NCI-H524 treated with DMSO at 0.1 percent for 48 hours (cell line): ENCODE measurements at regions not wholly inside any gene's neighbourhood (a gene's known extent, or its start where the extent isn't known, plus 50 kb on each side); places are given as distances from the start of the nearest gene placed in this dataset.

ENCODE experiments used
- DNase-seq: peaks from one replicate; lab custom pipeline; 2025; lab: John Stamatoyannopoulos, UW

DNA sequence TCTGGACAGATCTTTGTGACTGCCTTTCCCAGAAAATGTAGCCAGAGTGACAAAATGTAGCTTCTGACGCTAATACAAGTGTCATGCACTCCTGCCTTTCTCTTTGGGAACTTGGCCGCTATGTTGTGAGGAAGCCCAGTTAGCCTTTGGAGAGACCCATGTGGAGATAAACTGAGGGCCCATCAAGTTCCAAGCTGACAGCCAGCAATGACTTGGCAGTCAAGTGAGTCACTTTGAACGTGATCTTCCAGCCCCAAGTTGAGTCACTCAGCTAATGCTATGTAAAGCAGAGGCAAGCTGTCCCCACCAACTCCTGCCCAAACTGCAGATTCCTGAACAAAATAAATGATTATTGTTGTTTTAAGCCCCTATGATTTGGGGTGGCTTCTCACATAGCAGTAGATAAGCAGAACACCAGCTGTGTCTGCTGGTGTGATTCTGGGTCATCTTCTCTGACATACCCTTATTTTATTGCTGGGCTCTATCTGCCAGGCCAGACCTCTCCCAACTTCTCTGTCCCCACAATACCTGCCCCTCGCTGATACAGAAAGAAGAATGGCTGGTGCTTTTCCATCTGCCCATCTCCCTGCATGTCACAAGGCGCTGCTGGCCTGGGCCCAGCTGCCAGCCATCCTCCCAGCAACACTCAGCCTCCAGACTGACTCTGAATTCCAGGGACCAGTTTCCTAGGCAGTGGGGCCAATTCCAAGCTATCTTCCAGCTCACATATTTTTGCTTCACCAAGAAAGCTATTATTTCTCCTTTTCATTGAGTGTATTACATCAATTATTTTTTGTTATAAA, 274.8 kb downstream of the LRFN2 start:
- DNase-seq, result no peak

DNA sequence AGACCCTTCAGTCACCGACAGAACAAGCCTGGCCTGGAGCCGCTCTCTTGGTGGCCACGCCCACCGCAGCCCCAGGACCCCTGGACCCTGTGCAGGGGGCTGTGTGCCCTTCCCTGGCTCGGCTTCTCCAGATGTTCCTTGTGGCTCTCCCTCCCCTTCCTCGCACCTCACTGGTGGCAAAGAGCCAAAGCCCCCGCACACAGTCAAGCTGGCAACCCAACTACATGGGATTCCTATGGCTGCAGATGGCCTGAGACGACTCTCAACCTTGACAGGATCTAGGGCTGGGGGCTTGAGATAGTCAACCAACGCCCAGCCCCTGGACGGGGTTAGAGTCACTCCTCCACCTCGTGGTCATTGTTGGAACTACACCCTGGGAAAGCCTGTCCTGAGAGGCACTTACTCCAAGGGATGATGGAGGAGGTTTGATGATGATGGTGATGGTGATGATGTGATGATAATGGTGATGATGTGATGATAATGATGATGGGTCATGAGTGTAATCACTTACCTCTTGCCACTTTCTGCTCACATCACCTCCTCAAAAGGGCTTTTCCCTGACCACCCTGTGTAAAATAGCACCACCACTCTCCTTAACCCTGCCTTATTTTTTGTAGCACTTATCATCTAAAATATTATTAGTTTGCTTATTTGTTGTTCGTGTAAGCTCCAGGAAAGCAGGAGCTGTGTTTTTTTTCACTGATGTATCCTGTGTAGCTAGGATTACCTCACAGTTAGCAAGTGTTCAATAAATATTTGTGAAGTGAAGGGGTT, 278.4 kb downstream of the LRFN2 start:
- peak; percentile 69 for DNase-seq

DNA sequence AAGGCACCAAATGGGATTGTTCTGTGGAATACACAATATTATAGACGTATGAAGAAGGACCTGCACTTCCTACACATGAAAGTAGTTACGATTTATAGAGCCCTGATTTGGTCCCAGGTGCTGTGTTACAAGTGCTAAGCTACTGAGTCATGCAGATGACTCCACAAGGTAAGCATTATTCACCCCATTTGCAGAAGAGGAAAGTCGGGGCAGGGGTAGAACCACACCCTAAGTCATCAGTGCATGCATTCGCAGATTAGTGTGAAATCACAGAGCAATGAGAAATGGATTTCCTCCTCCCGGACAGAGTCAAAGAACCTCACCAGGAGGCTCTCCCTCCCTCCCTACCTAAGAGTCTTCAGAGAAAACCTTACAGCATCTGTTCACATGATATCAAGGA, 279.5 kb downstream of the LRFN2 start:
- DNase-seq, result peak; percentile 71

DNA sequence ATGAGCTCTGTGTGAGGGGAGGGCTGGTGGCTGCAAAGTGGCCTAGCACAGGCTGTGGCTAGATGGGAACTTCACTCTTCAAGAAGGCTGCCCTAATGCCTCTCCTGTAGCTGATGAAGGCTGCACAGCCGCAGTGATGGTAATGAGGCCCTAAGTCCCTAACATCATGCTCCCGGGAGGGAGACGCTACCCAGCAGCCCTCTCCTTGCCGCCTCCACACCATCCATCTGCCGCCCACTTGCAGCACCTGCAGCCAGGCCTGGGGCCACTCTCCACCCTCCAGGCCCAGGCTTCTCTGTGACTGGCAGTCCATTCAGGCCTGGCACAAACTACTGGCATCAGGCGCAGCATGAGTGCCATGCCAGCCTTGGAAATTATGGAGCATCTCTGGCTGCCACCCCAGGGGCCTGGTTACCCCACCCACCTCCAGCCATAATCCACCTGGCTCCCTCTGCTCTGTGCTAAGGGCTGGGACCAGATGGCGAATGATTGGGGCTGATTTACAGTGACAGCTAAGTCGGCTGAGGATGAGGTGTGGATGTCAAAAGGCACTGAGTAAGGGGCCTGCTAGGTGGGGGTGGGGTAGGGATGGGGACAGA, 284.2 kb downstream of the LRFN2 start:
- DNase-seq, result peak; percentile 88

DNA sequence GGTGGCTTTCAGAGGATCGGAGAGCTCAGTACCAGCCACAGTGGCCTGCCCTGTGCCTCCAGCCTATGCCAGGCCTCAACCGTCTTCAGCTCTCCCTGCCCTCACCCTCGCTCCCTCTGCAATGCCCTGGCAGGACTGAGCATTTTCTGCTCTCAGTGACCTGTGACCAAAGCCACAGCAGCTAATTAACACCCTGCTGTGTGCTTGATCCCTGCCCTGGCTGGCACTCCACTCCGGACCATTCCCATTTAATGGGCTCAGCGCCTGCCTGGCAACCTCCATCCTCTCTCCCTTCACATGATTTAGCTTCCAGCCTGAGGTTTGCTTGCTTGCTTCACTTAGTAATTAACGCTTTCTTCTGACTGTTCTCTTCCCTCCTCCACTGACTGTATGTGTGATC, 287.5 kb downstream of the LRFN2 start:
- DNase-seq, result no peak

DNA sequence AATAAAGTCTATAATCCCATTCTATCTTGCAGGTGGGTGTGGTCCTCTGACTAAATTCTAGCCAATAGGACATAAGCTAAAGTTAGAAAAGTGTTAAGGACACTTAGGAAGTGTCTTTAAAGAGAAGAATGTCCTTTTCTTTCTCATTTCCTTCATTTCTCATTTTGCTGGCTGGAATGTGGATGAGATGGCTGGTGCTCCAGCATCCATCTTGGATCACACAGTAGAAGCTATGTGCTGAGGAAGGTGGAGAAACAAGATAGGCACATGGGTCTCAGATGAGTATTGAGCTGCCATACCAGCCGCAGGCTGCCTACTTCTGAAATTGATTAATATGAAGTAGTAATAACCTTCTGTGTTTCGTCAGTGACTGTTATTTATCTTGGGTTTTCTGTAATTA, 289.0 kb downstream of the LRFN2 start:
- DNase-seq, result no peak

DNA sequence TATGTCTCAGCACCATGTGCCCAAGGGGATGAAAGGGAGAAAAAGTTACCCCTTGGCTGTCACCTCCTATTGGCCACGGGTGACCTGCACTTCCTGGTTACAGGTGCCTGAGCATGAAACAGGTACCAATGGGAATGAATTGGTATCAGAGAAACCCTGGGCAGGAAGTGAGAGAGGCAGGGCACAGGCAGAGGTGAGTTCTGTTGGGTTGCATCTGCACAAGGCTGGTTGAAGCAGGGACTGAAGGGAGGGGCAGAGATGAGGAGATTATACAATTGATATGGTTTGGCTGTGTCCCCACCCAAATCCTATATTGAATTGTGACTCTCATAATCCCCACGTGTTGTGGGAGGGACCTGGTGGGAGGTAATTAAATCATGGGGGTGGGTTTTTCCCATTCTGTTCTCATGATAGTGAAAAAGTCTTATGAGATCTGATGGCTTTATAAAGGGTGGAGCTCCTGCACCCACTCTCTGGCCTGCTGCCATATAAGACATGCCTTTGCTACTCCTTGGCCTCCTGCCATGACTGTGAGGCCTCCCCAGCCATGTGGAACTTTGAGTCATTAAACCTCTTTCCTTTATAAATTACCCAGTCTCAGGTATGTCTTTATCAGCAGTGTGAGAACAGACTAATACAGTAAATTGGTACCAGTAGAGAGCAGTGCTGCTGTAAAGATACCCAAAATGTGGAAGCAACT, 291.8 kb downstream of the LRFN2 start:
- no peak for DNase-seq

DNA sequence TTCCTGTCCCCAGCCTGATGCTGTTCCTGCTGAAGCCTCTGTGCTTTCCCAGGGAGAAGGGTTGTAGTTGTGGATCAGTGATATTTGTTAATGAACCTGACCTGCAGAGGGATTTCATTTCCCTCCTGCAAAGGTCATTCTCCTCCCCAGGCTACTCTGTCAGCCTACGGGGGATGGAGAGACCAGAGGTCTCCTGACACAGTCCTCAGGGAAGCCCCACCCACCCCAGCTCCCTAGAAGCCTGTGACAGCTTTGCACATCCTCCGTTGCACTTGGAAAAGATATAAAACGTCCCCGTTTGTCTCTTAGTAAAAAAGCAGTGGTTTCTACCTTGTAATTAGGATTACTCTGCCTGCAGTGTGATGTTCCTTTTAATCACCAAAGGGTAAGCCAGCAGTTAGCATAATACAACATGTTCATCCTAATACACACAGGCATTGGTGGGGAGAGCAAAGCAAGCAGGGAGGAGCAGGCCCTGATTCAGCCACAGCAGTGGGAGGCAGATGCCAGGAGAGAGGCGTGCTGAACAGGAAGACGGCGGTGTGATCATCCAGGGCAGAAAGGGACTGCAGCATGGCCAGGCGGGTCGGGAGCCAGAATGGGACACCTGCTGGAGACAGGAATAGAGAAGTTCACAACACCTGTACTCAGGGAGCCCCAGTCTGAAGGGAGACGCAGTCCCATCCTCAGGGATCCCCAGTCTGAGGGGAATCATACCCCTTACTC, 293.5 kb downstream of the LRFN2 start:
- no peak for DNase-seq

DNA sequence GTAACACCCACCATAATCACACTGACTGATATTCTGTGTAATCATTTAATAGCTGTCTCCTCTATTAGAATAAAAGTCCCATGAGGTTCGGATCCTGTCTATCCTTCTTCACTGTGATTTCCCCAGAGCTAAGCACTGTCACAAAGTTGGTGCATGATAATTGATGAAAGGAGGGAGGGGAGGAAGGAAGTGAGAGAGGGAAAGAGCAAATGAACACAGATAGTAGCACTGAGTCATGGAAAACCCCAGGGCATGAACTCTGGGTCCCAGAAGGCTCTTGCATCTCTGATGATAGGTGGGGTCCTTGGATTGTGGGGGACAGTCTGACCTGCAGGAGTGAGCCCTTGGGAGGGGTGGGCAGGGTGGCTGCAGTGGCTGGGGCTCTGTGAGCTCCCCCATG, 294.1 kb downstream of the LRFN2 start:
- no peak for DNase-seq

DNA sequence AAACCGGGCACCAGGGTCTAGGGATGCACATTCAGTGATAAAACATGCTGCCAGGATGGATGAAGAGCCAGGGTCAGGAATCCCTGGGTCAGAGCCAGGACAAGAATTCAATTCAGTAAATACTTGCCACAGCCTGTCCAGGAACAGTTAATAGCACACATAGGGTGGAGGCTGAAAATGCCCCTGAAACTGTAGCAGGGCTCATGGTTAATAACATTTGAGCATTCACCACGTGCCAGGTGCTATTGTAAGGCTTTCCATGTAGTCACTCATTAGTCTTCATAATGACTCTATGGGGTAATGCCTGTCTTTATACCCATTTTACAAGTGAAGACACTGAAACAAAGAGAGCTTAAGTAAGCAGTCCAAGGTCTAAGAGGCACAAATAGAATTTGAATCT, 296.3 kb downstream of the LRFN2 start:
- DNase-seq, result no peak

DNA sequence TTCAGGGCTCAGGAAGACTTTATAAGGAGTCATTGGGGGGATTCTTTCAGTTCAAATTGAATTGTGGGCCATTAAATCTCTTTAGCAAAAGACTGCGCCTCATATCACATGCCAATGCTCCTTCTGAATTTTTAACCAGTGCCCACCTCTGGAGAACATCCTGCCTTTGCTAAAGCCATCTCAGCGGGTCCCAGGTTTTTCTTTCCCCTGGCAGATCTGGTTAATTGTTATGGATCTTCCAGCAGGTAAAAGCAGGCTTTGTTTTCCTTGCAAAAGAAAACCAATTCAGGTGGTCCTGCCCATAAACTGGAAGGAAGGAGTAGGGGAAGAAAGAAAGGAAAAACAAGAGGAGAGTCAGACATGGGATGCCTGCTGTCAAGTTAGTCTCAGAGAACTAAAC, 298.2 kb downstream of the LRFN2 start:
- DNase-seq, result no peak

DNA sequence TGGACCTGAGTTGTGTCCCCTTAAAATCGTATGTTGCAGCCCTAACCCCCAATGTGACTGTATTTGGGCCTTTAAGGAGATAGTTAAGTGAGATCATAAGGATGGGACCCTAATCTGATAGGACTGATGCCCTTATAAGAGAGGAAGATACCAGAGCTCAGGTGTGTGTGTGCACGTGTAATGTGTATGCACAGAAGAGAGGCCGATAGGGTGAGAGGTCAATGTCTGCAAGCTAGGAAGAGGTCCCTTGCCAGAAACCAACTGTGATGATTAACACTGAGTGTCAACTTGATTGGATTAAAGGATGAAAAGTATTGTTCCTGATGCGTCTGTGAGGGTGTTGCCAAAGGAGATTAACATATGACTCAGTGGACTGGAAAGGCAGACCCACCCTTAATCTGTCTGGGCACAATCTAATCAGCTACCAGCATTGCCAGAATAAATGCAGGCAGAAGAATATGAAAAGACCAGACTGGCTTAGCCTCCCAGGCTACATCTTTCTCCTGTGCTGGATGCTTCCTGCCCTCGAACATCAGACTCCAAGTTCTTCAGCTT, 299.8 kb downstream of the LRFN2 start:
- DNase-seq, result no peak

DNA sequence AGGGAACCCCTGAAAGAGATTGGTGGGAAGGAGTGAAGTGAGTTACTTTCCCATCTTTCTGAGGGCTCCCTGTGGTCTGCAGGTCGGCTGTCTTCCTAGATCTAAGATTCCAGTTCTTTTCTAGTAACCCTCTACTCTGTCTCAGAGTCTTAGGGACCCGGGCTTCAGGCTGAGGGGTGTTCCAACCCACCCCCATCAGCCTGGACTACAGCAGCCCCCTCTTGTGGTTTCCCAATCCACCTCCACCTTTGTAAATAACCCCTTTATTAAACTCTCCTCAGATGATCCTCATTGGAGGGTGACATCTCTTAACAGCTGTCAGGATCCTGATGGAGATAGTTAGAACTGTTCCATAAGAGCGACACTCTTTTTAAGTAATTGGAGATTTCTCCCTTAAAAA, 300.4 kb downstream of the LRFN2 start:
- no peak for DNase-seq

DNA sequence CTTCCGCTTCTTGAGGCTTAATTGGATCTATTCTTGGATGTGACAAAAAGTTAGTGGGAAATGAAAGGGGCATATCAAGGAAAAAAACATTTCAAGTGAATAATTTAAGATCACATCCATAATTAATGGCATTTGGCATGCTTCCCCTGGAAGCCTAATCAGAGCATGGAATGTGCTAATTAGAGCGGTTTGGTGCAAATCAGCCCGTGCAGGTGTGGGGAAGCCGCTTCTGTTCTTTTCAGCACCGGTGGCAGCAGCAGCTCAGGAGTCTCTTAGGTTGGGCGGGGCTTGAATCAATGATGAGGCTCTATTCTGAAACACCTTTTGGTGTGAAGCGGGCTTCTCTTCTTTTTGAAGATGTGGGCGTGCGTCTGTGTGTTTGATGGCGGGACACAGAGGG, 301.2 kb downstream of the LRFN2 start:
- no peak for DNase-seq

DNA sequence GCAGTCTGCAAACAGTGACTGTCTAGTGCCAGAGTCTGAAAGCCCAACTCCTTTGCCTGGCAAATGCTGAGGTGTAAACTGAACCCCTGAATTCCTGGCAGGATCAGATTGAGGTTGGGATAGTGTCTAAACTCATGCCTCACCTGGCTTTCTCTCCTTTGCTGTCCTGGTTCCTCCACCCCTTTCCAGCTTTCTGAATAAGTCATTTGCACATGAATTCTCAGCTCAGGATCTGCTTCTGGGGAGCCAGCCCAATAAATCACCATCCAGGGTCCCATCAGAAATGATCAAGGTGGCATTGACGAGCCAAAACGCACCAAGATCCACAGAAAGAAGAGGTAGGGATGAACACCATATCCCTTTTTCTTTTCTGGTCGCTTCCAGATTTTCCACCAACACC, 301.6 kb downstream of the LRFN2 start:
- DNase-seq, result no peak

DNA sequence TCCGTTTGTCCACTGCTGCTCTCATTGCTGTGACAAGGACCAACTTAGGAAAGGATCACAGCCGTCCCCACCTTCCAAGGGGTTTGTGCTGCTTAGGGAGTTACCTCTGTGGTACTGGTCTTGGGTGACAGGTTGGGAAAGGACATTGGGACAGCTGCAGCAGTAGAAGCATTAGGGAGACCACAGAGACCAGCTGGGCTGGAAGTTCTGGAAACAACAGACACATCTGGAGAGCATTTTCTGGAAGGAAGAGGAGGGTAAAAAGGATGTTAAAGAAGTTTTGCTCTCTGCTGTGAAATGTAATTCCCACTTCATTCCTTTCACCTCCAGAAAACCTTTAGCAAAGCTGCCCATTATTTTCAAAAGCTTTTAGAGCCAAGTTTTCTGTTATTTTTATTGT, 304.2 kb downstream of the LRFN2 start:
- DNase-seq, result no peak

DNA sequence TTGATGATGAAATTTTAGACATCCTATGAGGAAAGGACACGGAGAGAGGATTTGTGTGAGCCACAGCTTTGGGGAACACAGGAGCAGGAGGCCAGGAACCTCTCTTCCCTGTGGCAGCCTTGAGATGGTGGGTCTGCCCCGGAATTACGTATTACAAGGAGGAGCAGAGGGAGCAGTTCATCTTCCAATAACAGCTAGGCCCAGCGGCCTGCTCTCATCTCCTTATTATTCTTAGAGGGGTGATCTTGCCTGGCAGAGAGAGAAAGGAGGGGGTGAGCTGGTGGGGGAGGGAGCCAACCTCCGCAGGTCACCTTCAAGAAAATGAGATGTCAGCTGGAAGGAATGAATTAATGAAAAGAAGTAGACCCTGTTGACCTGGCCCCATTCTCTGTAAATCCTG, 305.8 kb downstream of the LRFN2 start:
- DNase-seq, result no peak

DNA sequence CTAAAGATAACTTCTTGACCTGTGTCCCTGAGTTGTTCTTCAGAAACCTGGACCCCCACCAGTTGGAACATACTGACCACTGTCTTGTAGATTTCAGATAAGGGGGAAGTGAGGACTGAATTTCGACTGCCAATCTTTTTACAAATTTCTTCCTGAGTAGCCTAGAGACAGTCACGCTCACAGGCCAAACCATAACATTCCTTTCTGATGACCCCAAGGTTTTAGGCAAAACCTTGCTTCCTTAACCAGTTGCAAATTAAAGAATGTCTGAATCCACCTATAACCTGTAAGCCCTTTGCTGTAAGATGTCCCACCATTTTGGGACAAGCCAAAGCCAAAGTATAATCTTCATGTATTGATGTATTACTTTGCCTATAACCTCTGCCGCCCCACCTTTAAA, 306.9 kb downstream of the LRFN2 start:
- DNase-seq, result no peak

DNA sequence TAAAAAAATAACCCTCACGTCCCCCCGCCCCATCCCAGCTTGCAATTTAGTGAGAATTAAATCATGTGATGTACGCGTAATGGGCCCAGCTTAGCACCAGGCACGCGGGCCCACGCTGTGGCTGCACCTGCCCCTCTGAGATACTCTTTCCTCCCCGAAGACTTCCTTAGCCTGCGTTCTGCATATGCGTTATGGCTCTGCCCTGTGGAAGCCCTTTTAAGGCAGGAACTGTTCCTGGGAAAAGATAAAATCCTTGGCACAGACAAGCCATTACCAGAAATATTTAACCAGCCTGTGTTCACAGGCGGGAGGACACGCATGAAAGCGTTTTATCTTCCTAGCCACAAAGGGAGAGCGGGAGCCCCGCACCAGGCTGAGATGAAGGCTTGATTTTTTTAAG, 311.0 kb downstream of the LRFN2 start:
- DNase-seq, result no peak

DNA sequence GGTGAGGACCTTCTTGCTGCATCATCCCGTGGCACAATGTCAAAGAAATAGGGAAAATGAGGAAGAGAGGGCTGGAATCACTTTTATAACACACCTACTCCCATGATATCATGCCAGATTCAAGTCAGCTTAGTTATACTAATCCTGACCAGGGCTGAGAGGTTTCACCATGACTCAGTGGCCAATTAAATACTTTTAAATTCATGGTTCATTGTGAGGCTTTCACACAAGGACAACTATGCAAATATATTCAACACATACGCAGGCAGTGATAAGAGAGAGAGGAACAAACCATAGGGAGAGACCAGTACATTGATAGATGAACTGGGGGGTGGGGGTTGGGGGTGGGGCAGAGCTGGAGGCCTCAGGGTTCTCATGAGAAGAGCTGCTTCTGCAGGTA, 313.1 kb downstream of the LRFN2 start:
- no peak for DNase-seq

DNA sequence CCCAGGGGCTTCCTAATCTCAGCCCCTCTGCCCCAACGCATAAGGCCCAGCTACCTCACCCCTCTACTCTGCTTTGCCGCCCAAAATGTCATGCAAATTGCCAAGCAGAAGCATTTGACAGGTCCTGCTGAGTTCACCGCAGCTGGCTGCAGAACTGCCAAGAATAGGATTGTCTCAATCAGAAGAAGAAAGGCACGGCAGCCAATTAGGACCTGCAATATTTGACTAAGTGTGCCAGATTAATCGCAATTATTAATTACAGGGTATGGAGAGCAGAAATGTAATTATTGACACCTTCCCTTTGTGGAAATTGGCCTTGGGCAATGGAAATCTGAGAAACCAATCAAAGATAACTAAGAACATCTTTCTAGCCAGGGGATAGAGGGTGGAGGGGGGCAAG, 318.6 kb downstream of the LRFN2 start:
- DNase-seq, result no peak

DNA sequence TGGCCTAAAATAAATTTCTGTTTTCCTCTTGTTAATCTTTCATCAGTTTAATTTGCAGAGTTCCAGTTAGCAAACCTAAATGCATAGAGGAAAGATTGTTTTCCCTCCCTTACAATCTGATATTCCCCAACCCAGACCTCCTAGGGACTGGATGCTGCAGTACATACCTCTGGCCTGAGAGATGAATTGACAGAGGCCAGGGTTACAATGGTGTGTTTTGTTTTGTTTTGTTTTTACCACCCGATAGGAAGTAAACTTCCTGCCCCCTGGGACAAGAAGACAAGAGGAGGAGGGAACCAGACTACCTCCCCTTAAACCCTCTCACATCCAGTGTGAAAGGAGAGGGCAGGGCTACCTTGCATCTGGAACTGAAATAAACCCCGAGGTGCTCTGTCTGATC, 319.0 kb downstream of the LRFN2 start:
- DNase-seq, result no peak
